ENCODE measurements at regions not wholly inside any gene's neighbourhood (a gene's known extent, or its start where the extent isn't known, plus 50 kb on each side); places are given as distances from the start of the nearest gene placed in this dataset.

GRCh38 chr18:57961411-57961810 is 82.6 kb upstream of the NEDD4L start:
- Histone ChIP-seq H3K4me3 (no peak overlapping the region), H3K4me1 (replicated peaks in 1 of 2) (no peaks in the 10 kb centered on the region), H3K27ac (no peak overlapping the region), H3K36me3 (replicated peaks in 1 of 2) (no peaks in the 10 kb centered on the region), H3K27me3 (no peaks in the 10 kb centered on the region), H3K9me3 (replicated peaks in 1 of 3) (no peaks in the 10 kb centered on the region)
- DNase-seq = no peak
- intact Hi-C loops (cut with DNase I) = no loop called here
- TF ChIP-seq POLR2A (IDR thresholded peaks at IDR 0.05) (no peak), CTCF (IDR thresholded peaks at IDR 0.05) (no peak)

- no peaks in the 10 kb centered on the region for H3K4me1 ChIP-seq (replicated peaks in 1 of 2)
- peak in 6 of 7 donors; percentile 21 to 52 (median 30) for DNase-seq
- no peak overlapping the region for H3K27ac ChIP-seq
- no peaks in the 10 kb centered on the region for H3K27me3 ChIP-seq
- WGBS, 4 donors = 33 to 57% (median 46%) methylated on average over 3 of the region's 3 CpGs
- intact Hi-C loops (cut with DNase I) = no loop called here
- no peak overlapping the region for H3K4me3 ChIP-seq
- no peak for TF ChIP-seq POLR2A (IDR thresholded peaks at IDR 0.05)
- TF ChIP-seq CTCF (IDR thresholded peaks at IDR 0.05) = peak in 3 of 6 experiments; percentile 18 to 29 (median 28)
- H3K9me3 ChIP-seq (replicated peaks in 1 of 3) = no peaks in the 10 kb centered on the region
- no peaks in the 10 kb centered on the region for H3K36me3 ChIP-seq (replicated peaks in 1 of 2)
These were observed 84.7 kb upstream of the NEDD4L start for GRCh38 chr18:57959278-57959677.

- intact Hi-C loops (cut with DNase I) = no loop called here
- WGBS, 4 donors = 61 to 76% (median 73%) methylated on average over 3 of the region's 3 CpGs
- TF ChIP-seq POLR2A (IDR thresholded peaks at IDR 0.05) (no peak), CTCF (IDR thresholded peaks at IDR 0.05) (no peak)
- Histone ChIP-seq H3K9me3 (replicated peaks in 1 of 3) (no peaks in the 10 kb centered on the region), H3K4me1 (replicated peaks in 1 of 2) (no peaks in the 10 kb centered on the region), H3K4me3 (no peak overlapping the region), H3K27me3 (no peaks in the 10 kb centered on the region), H3K36me3 (replicated peaks in 1 of 2) (no peaks in the 10 kb centered on the region), H3K27ac (no peak overlapping the region)
- no peak for DNase-seq
These were observed 86.8 kb upstream of the NEDD4L start for GRCh38 chr18:57957210-57957609.

- intact Hi-C loops (cut with DNase I) = no loop called here
These were observed 87.5 kb upstream of the NEDD4L start for GRCh38 chr18:57956491-57956890.

More at GRCh38 chr18:57956491-57956890, 87.5 kb upstream of the NEDD4L start:
- H3K36me3 ChIP-seq (replicated peaks in 1 of 2) = no peaks in the 10 kb centered on the region
- H3K4me1 ChIP-seq (replicated peaks in 1 of 2) = no peaks in the 10 kb centered on the region
- WGBS, 4 donors = 63 to 77% (median 68%) methylated on average over 3 of the region's 3 CpGs
- H3K4me3 ChIP-seq = no peak overlapping the region
- TF ChIP-seq CTCF (IDR thresholded peaks at IDR 0.05) = no peak
- TF ChIP-seq POLR2A (IDR thresholded peaks at IDR 0.05) = no peak
- no peaks in the 10 kb centered on the region for H3K27me3 ChIP-seq
- no peak overlapping the region for H3K27ac ChIP-seq
- no peaks in the 10 kb centered on the region for H3K9me3 ChIP-seq (replicated peaks in 1 of 3)
- DNase-seq = no peak
